NCI-H524 (cell line): ENCODE measurements at regions not wholly inside any gene's neighbourhood (a gene's known extent, or its start where the extent isn't known, plus 50 kb on each side); places are given as distances from the start of the nearest gene placed in this dataset.

Source experiments
- DNase-seq, 2 experiments: peaks; one replicate each; lab custom pipeline; 2025; lab: John Stamatoyannopoulos, UW

GRCh38 chr14:24693353-24693737, 59.4 kb upstream of the GZMB start:
- no peak for DNase-seq

GRCh38 chr14:24692382-24693352, 58.7 kb upstream of the GZMB start:
- no peak for DNase-seq

GRCh38 chr14:24690492-24690891, 56.5 kb upstream of the GZMB start:
- DNase-seq: peak; percentile 66 to 79

GRCh38 chr14:24688030-24688658, 54.2 kb upstream of the GZMB start:
- DNase-seq: no peak
